Activated B cell treated with CpG ODN at 0.5 μM for 24 hours (primary cell): ENCODE measurements at regions not wholly inside any gene's neighbourhood (a gene's known extent, or its start where the extent isn't known, plus 50 kb on each side); places are given as distances from the start of the nearest gene placed in this dataset.

Experiments used
- ATAC-seq: fragments of 200-7000 bp; cut with Tn5 transposase; one replicate; pipeline ENCODE4 v1.10.0; 2021; ENCODE audit warnings: low read depth, mild to moderate bottlenecking, moderate library complexity
- CTCF ChIA-PET: fragments of 350-600 bp; sonication (Branson Sonifier 250); formaldehyde crosslinking; loops from one replicate; lab custom pipeline; 2021; ENCODE audit warnings: antibody characterized with exemption; lab: Charles Lee
- POLR2A ChIA-PET: fragments of 350-600 bp; sonication (Branson Sonifier 250); formaldehyde crosslinking; loops from one replicate; lab custom pipeline; 2021; ENCODE audit warnings: antibody characterized with exemption; lab: Charles Lee
- DNase-seq: peaks from one replicate; pipeline ENCODE4 v3.0.0; 2022
- H3K27ac Mint-ChIP-seq: one replicate; pipeline ENCODE4 v1.8.0; 2020; ENCODE audit warnings: mixed read lengths
- H3K27me3 Mint-ChIP-seq: one replicate; pipeline ENCODE4 v1.8.0; 2021; ENCODE audit warnings: mixed read lengths
- H3K36me3 Mint-ChIP-seq: one replicate; pipeline ENCODE4 v1.8.0; 2021; ENCODE audit warnings: low read depth, mixed read lengths
- H3K4me1 Mint-ChIP-seq: one replicate; pipeline ENCODE4 v1.8.0; 2021; ENCODE audit warnings: mixed read lengths
- H3K4me3 Mint-ChIP-seq: one replicate; pipeline ENCODE4 v1.8.0; 2020; ENCODE audit warnings: mild to moderate bottlenecking, mixed read lengths
- H3K9me3 Mint-ChIP-seq: one replicate; pipeline ENCODE4 v1.8.0; 2020; ENCODE audit warnings: mixed read lengths
- intact Hi-C: fragments of 100-400 bp; cut with micrococcal nuclease; formaldehyde crosslinking; loops from one replicate; pipeline ENCODE4 v1.15.1; 2024
- TF ChIP-seq, protein P1 (sequence below): fragments of 200-600 bp; IDR thresholded peaks from one replicate; pipeline ENCODE4 v1.8.0; 2022; ENCODE audit warnings: antibody characterized with exemption, mild to moderate bottlenecking

GRCh38 chr5:89064054-89064453 lies 181.1 kb upstream of the MEF2C start:
- no peak for DNase-seq
- POLR2A ChIA-PET = no interaction called here
- Mint-ChIP-seq H3K4me1 (no peaks in the 10 kb centered on the region), H3K27me3 (no peaks in the 10 kb centered on the region), H3K9me3 (no peaks in the 10 kb centered on the region), H3K27ac (no peak overlapping the region), H3K4me3 (no peak overlapping the region), H3K36me3 (no peaks in the 10 kb centered on the region)
- CTCF ChIA-PET = no interaction called here
- intact Hi-C loops = no loop called here
- TF ChIP-seq, protein P1, sequence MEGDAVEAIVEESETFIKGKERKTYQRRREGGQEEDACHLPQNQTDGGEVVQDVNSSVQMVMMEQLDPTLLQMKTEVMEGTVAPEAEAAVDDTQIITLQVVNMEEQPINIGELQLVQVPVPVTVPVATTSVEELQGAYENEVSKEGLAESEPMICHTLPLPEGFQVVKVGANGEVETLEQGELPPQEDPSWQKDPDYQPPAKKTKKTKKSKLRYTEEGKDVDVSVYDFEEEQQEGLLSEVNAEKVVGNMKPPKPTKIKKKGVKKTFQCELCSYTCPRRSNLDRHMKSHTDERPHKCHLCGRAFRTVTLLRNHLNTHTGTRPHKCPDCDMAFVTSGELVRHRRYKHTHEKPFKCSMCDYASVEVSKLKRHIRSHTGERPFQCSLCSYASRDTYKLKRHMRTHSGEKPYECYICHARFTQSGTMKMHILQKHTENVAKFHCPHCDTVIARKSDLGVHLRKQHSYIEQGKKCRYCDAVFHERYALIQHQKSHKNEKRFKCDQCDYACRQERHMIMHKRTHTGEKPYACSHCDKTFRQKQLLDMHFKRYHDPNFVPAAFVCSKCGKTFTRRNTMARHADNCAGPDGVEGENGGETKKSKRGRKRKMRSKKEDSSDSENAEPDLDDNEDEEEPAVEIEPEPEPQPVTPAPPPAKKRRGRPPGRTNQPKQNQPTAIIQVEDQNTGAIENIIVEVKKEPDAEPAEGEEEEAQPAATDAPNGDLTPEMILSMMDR = no peak
- no peak for ATAC-seq

GRCh38 chr5:89060768-89061167 lies 177.8 kb upstream of the MEF2C start:
- Mint-ChIP-seq H3K4me3 (no peak overlapping the region), H3K27ac (no peak overlapping the region), H3K9me3 (no peaks in the 10 kb centered on the region), H3K27me3 (no peaks in the 10 kb centered on the region), H3K4me1 (no peaks in the 10 kb centered on the region), H3K36me3 (no peaks in the 10 kb centered on the region)
- ChIA-PET POLR2A (no interaction called here), CTCF (no interaction called here)
- no peak for ATAC-seq
- intact Hi-C loops = no loop called here
- TF ChIP-seq, protein P1 = no peak
- no peak for DNase-seq

- Mint-ChIP-seq H3K27me3 (no peaks in the 10 kb centered on the region), H3K4me1 (no peaks in the 10 kb centered on the region), H3K36me3 (no peaks in the 10 kb centered on the region), H3K27ac (no peak overlapping the region), H3K4me3 (no peak overlapping the region), H3K9me3 (no peaks in the 10 kb centered on the region)
- ChIA-PET CTCF (no interaction called here), POLR2A (no interaction called here)
- DNase-seq = no peak
- ATAC-seq = no peak
- intact Hi-C loops = no loop called here
- TF ChIP-seq, protein P1 = no peak
Observed at GRCh38 chr5:89059274-89059673, 176.3 kb upstream of the MEF2C start.

DNA sequence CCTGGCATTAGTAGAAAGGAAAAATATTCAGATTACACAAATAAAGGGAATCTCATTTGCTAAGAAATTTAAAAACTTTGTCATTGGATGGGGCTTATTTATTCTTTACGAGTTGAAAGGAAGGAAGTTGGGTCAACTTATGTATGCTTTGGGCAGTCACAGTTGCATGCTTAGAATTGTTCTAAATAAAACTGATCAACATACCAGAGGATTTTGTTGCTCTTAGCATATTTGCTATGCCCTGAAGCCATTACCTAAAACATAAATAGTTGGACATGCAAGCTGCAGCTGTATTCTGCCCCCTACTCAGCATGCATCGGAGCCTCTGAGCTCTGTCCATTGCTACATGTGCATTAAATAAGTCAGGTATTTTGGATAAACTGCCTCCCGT lies 172.7 kb upstream of the MEF2C start:
- ATAC-seq (no peak), DNase-seq (no peak)
- intact Hi-C loops = loop anchor here (2.0 kb wide), 1 partner anchor 13 kb away; no protein-coding TSS in a partner anchor
- no peak overlapping the region for H3K27ac Mint-ChIP-seq
- no peaks in the 10 kb centered on the region for H3K27me3 Mint-ChIP-seq
- no peaks in the 10 kb centered on the region for H3K36me3 Mint-ChIP-seq
- TF ChIP-seq, protein P1 = no peak
- H3K9me3 Mint-ChIP-seq = peaks cover 4% of the 10 kb centered on the region
- no peaks in the 10 kb centered on the region for H3K4me1 Mint-ChIP-seq
- ChIA-PET CTCF (no interaction called here), POLR2A (no interaction called here)
- H3K4me3 Mint-ChIP-seq = no peak overlapping the region

- DNase-seq = no peak
- Mint-ChIP-seq H3K4me1 (no peaks in the 10 kb centered on the region), H3K27ac (no peak overlapping the region), H3K27me3 (no peaks in the 10 kb centered on the region), H3K9me3 (peaks cover 9% of the 10 kb centered on the region), H3K36me3 (peaks cover 5% of the 10 kb centered on the region), H3K4me3 (no peak overlapping the region)
- CTCF ChIA-PET = no interaction called here
- POLR2A ChIA-PET = no interaction called here
- TF ChIP-seq, protein P1 = no peak
- intact Hi-C loops = loop anchor here (2.0 kb wide), 1 partner anchor 14 kb away; no protein-coding TSS in a partner anchor
- ATAC-seq = no peak
Observed at GRCh38 chr5:89055015-89055694, 172.2 kb upstream of the MEF2C start.
